ENCODE measurements at regions not wholly inside any gene's neighbourhood (a gene's known extent, or its start where the extent isn't known, plus 50 kb on each side); places are given as distances from the start of the nearest gene placed in this dataset.
A peak's percentile ranks its signal among the peaks of the same experiment; 100 is the strongest.
"Not testable (repeated sequence)": the region's sequence is repeated elsewhere in the genome, so short reads cannot be mapped to it uniquely, and the experiment has no call there.

DNA sequence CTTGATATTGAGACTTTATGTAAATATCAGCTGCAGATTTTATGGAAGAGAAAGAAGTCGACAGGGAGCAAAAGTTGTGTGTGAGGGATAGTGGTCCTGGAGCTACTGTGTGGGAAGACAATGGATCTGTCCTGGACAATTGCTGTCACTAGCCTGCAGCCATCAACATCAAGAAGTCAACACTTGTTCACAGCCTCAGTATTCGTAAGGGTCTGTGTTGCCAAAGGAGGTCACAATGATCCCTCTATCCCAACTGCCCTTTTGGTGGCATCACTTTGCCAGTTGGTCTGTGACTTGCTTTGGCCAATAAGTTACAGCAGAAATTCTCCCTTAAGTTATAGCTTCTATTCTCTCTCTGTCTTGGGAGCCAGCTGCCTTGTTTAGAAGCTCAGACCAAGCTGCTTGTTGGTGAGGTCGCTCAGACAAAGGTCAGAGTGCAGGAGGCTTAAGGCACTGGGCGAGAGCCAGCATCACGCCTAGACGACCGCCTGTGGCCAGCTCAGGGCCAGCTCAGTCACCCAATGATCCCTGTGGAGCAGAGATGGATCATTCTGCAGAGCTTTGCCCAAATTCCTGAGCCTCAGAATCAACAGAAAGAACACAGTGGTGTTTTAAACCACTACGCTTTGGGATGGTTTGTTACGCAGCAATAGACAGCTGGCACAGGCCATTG is 134.9 kb downstream of the RHOU start:
- DNase-seq, result no peak

DNA sequence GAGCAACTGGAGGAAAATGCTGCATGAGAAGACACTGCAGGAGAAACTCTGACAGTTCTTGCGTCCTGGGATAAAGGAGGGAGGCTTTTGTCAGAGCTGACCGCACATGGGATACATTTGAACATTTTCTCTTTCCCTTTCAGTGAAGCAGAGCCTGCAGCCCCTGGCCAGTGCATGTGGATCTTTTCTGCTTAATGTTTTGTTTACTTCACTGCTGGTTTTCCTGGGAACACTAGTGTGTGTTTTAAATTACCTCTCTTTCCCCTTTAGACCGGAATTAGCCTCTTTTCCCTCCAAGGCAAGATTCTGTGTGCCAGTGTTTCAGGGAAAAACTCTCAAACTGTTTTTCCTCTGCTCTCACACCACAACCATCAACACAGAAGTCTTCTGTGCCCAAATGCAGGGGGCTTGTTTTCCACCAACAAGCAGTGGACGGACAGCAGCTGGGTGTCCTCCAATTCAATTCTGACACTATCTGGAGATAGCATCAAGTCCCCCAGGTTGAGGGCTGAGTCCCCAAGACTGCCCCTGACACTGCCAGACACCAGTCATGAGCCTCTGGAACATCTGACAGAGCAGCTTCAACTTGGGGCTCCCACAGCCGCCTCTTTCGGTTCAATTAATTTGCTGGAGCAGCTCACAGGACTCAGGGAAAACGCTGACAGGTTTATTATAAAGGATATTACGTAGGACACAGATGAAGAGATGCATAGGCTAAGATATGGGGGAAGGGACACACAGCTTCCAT is 136.2 kb downstream of the RHOU start:
- DNase-seq, result no peak

DNA sequence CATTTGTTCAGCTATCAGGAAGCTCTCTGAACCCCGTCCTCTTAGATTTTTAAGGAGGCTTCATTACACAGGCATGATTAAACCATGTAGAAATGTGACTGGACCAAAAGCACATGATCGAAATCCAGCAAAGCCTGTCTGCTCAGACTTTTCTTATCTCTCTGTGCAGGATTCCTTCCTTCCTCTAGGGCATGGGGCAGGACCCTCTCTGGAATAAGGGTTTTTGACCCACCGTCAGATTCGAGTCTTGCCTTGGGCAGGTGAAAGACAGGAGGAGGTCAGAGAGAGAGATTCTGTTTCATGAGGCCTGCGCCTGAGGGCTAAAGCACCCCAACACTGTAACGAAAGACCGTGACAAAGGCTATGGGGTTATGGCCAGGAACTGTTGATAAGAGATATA is 136.8 kb downstream of the RHOU start:
- no peak for DNase-seq

DNA sequence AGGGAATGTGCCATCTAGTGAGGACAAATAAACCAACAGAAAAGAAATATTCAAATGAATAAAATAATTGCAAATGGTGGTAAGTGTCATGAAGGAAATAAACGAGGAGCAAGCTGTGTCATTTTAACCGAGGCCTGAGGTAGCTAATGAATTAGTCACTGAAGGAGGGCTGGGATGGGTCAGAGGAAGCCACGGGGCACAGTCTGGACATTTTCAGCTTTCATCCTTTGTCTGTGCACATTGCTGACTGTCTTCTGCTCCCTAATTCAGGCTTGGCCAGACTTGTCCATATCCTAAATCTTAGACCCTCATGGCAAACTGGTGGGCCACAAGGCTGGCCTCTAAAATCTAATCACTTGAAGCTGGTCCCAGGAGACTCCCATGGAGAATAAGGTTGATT is 138.4 kb downstream of the RHOU start:
- no peak for DNase-seq

DNA sequence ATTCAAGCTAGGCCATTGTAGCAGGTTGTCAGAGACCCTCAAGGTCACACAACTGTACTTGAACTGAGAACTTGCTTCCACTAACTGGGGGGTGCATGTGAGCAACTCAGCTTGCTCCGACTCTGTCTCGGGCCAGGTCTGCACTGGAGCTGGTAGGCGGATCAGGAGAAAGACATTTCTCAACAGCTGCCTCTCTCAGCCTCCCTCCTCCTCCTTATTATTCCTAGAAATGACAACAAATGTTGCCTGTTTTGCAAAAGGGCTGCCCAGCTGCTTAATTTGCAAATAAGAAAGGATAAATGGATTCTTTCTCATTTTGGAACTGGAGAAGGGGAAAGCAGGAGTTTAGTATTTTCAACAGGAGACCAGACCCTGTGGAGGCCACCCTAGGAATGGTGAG is 140.5 kb downstream of the RHOU start:
- no peak for DNase-seq

- DNase-seq, result no peak
These were observed 140.9 kb downstream of the RHOU start for GRCh38 chr1:228876187-228876586.

- no peak for DNase-seq
These were observed 143.9 kb downstream of the RHOU start for GRCh38 chr1:228879164-228879563.

- no peak for DNase-seq
These were observed 146.9 kb downstream of the RHOU start for GRCh38 chr1:228882041-228882770.

DNA sequence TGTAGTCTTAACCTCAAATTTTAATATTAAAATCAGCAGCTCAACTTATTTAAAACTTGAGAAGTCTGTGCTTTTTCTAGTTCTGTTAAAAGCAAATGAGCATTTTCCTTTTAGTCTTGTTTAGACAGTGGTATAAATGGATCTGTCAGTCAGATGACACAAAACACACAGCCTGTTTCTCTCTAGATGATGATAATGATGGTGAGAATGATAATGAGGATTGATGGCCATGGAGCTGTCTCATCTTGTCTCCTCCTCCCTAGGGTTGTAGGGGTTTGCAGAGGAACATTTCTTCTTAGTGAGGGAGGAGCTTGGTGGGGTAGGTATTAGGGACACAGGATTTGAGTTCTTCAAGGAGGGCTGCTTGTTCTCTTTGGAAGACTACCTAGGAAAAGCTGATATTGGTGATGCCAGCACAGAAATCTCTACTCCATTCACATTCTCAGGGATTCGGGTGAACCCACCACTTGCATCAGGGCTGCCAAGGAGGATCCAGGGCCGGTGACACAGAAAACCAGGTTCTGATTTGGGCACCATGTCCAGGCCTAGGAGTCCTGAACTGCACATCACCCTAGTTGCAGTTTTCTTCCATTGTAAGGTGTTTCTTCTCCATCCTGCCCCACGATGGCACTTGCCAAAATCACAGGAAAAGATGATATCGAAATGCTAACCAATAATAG is 147.6 kb downstream of the RHOU start:
- no peak for DNase-seq

DNA sequence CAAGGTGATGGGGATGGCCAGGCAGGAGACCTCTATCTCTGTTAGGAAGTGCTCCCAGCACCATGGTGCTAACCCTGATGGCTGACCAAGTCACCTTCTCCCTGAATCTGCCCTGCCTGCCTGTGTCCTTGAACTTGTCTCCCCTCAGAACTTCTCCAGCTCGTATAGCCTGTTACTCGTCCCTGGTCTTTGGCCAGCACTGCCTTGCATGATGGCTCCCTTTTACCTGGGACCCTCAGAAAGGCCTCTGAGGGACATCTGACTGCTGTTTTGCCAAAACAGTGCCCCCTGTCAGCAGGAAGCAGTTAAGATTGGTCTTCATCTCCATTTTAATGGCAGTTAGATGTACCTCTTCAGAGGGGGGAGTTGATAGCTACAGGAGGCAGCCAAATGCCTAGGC is 148.3 kb downstream of the RHOU start:
- no peak for DNase-seq

DNA sequence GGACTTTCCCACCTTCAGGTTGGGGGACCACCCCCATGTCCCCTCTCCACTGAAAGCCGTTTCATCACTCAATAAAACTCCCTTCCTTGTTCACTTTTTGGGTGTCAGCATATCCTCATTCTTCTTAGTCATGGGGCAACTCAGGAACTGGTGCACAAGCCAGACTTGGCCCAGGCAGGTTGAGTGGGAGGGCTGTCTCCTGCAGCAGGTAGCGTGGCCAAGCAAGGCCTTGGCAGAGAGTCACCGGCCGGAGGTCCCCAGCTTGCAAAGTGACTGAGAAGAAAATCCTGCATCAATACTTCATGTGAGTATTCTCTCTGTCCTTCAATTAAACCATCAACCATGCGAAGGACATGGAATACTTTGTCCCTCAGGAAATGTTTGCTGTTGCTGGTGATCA is 148.9 kb downstream of the RHOU start:
- no peak for DNase-seq

GRCh38 chr1:228884615-228885566 is 149.6 kb downstream of the RHOU start:
- DNase-seq, result no peak

DNA sequence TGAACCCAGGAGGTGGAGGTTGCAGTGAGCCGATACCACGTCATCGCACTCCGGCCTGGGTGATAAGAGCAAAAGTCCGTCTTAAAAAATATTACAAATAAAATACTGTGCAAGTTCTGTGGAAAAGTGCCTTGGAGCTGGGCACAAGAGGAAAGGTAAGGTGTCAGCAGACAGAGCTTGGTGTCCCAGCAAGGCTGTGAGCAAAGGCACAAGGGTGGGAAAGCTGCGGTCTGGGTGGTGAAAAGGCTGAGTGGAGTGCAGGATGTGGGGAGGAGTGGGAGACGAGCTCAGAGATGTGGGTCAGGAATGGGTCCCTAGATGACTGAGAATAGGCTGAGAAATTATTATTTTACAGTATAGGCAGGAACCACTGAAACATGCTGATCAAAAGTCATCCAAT is 150.6 kb downstream of the RHOU start:
- no peak for DNase-seq

- DNase-seq, result no peak
These were observed 151.8 kb downstream of the RHOU start for GRCh38 chr1:228887101-228887500.

DNA sequence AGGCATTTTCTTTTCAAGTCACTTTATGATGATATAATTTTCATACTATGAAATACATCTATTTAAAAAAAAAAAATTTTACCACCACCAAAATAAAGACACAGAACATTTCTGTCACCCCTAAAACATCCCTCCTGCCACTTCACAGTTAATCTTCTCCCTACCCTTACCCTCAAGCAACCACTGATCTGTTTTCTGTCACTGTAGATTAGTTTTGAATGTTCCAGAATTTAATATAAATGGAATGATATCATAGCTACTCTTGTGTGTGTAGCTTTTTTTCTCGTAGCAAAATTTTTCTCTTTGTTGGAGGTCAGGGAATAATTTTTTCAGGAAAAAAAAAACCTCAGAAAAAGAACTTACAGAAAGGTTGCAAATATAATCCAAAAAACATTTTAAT is 152.7 kb downstream of the RHOU start:
- no peak for DNase-seq

- no peak for DNase-seq
These were observed 154.0 kb downstream of the RHOU start for GRCh38 chr1:228889289-228889688.

GRCh38 chr1:228891272-228892034 is 156.2 kb downstream of the RHOU start:
- DNase-seq, result no peak

DNA sequence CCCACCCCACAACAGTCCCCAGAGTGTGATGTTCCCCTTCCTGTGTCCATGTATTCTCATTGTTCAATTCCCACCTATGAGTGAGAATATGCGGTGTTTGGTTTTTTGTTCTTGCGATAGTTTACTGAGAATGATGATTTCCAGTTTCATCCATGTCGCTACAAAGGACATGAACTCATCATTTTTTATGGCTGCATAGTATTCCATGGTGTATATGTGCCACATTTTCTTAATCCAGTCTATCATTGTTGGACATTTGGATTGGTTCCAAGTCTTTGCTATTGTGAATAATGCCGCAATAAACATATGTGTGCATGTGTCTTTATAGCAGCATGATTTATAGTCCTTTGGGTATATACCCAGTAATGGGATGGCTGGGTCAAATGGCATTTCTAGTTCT is 156.9 kb downstream of the RHOU start:
- not testable (repeated sequence) for DNase-seq

GRCh38 chr1:228894442-228894989 is 159.2 kb downstream of the RHOU start:
- DNase-seq, result no peak

GRCh38 chr1:228897901-228898300 is 162.6 kb downstream of the RHOU start:
- no peak for DNase-seq

DNA sequence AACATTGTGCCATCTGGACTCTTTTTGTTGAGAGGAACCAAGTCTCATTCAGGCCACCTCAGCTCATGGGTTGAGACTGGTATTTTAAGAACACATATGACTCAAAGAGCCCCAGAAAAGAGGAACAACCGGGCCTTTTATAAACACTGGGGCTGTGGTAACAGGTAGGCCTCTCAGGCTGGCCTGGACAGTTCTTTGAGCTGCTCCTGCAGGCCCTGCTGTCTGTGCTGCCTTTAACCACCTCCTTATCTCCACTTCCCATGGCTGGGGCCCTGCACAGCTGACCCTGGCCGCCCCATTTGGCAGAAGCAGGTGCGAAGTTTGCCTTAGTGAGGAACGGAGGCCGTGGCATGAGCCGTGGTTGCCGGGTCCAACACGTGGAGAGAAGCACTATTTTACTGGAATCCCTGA is 163.3 kb downstream of the RHOU start:
- DNase-seq, result peak; percentile 17 to 32
